GM18517 (cell line): ENCODE measurements at regions not wholly inside any gene's neighbourhood (a gene's known extent, or its start where the extent isn't known, plus 50 kb on each side); places are given as distances from the start of the nearest gene placed in this dataset.
"Not testable (repeated sequence)": the region's sequence is repeated elsewhere in the genome, so short reads cannot be mapped to it uniquely, and the experiment has no call there.

Source experiments
- ATAC-seq: cut with Tn5 transposase; IDR thresholded peaks from one replicate; pipeline ENCODE4 v1.9.1; 2021; ENCODE audit warnings: mild to moderate bottlenecking, moderate library complexity; ENCODE audit not compliant: unreplicated experiment

DNA sequence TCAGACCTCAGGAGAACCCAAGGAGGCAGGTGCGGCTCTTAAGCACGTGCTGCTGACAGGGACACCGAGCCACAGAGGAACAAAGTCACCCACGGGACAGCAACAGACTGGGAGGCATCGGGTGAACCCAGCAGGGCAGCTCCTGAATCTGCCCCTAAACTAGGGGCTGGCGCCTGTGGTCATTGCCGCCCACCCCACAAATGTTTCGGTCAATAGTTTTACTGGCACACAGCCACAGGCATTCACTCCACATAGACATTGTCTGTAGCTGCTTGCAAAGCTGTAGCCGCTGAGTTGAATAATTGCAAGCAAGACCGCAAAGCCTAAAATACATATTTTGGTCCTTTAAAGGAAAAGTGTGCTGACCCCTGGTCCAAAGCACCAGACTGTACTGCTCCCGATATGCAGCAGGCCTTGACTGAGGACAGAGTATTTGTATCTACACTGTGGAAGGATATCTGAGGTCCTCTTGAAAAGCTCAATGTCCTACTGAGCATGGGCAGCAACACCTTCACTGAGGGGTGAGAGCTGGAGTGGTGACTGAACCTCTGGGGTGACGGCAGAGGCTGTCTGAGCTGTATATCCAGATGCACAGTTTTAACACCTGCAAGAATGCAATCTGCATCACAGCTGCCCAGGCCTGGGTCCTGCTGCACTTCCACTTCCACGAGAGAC, 310.3 kb downstream of the THBS2 start:
- no peak for ATAC-seq

DNA sequence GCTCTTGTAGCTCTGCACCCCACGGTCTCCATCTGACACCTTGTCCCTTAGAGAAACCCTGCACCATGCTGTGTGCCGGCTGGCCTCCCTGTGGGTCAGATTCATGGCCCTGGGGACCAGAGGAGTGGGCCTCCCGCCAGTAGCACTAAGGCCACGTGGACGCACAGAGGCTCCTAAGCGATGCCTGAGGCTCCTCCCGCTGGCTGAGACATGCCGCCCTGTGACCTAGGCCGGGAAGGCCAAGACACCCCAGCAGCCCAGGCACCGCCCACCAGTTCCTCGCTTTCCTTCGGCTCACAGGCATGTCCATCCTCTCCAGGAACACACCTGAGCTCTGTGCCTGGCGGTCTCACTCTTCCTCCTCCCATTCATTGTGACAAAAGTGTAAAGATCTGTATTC, 311.0 kb downstream of the THBS2 start:
- ATAC-seq: no peak

DNA sequence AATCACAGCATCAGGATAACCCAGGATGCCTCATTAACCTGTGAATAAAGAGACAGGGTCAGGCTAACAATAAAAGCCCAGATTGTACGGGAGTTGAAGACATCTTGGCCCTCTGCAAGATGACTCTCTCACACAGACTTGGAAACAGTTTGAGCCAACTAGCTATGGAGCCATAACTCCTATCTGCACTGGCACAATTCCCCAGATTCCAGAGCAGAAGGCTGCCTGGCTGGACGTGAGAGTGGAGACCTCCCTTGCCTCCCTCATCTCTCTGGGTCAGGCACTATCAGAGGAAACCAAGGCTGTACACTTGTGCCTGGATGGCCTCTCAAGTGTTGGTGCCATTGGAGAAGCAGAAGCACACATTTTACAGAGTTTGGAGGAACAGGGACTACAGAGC, 312.6 kb downstream of the THBS2 start:
- no peak for ATAC-seq

- ATAC-seq: no peak
These were observed 313.9 kb downstream of the THBS2 start for GRCh38 chr6:168939796-168940195.

DNA sequence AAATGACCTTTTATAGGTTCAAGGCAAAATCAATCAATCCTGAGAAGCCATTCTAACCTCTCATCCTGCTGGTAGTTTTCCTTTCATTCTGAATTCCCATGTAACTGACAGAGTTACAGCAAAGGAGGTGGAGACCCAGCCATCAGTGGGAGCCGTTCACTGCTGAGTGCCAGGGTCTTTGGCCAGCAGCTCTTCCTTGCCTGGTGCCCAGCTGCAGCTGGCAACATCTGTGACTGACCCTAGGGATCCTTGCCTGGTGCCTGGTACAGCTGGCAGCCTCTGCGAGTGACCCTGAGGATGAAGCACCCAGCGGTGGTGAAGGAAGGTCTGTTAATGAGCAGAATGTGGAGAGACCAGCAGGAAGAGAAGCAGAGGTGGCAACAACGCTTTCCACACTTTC, 314.6 kb downstream of the THBS2 start:
- ATAC-seq: no peak

DNA sequence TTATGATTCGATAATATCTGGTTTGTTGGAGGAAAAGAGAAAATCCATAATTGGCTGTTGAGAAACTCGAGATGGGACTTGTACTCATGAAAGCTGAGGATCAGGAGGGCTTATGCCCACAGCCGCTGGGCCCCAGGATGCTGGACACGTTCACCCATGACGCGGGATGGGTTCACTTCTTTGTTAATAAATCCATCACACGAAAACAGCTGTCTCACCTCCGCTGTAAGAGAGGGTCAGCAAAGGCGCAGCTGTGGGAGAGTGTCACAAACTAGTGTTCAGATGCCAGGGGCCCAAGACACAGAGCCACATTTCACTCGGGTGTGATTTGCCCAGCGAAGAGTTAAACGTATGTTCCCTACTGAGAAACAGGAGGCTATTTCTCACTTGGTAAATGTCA, 315.1 kb downstream of the THBS2 start:
- no peak for ATAC-seq

DNA sequence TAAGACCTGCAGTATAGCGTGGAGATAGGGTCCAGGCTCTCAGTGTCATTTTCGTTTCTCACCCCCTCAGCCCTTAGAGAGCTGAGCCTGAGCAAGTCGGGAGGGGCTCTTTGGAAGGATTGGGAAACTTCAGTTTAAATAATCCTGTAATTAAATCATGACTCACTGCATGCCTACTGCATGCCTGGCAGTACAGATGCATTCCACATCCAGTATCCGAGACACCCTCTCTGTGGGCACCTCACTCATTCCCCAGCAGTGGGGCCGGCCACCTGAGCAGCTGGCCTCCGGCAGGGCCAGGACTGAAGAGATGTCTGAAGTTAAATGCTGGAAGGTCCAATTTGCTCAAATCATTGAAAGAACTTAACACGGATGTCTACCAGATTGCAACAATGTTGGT, 316.6 kb downstream of the THBS2 start:
- no peak for ATAC-seq

GRCh38 chr6:168935628-168936010, 318.0 kb downstream of the THBS2 start:
- ATAC-seq: no peak

DNA sequence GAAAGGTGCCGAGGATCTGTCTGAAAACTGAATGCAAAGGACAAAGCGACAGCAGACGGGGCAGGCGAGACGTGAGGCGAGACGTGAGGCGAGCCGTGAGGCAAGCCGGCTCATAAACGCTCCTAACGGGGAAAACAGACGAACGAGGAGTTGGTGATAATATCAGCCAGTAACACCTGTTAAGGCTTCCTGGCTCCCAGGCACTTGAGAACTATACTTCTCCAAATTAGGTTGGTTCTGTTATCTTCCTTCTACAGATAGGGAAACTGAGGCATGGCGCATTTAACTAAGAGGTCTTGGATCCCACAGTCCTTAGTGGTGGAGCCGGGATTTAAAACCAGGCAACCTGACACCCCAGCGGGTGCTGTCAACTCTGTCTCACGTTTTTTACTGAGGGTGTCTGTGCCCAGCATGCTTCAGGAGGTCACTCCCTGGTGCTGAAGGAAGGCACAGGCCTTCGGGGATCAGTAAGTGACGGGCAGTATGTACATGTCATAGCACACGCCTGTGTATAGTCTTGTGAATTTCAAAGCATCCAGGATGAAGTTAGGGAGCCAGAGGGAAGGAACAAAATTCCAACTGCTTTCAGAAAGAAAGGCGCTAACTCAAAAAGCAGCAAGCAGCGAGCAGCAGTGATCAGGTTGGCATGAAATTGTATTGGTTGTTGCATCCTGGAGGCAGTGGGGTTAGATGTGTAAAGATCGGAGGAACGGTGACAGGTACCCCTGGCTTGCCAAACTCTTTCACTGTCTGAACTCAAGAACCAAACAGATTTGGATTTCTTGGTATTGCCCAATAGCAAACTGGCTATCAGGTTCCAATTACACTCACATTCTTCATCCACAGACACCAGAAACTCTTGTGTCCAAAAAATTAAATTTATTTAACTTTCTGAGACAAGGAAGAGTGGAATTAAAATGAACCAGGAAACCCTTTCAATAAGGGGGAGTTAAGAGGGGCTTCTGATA, 318.7 kb downstream of the THBS2 start:
- ATAC-seq: no peak

DNA sequence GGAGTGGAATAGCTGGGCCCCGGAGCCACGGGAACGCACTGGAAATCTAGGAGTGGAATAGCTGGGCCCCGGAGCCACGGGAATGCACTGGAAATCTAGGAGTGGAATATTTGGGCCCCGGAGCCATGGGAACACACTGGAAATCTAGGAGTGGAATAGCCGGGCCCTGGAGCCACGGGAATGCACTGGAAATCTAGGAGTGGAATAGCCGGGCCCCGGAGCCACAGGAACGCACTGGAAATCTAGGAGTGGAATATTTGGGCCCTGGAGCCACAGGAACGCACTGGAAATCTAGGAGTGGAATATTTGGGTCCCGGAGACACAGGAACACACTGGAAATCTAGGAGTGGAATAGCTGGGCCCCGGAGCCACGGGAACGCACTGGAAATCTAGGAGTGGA, 321.5 kb downstream of the THBS2 start:
- not testable (repeated sequence) for ATAC-seq

DNA sequence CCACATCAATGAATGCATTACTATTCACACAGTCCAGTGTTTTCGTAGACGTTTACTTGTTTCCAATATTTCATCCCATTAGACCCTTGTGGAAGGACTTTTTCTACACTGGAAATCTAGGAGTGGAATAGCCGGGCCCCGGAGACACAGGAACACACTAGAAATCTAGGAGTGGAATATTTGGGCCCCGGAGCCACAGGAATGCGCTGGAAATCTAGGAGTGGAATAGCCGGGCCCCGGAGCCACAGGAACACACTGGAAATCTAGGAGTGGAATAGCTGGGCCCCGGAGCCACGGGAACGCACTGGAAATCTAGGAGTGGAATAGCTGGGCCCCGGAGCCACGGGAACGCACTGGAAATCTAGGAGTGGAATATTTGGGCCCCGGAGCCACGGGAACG, 322.6 kb downstream of the THBS2 start:
- ATAC-seq: not testable (repeated sequence)

DNA sequence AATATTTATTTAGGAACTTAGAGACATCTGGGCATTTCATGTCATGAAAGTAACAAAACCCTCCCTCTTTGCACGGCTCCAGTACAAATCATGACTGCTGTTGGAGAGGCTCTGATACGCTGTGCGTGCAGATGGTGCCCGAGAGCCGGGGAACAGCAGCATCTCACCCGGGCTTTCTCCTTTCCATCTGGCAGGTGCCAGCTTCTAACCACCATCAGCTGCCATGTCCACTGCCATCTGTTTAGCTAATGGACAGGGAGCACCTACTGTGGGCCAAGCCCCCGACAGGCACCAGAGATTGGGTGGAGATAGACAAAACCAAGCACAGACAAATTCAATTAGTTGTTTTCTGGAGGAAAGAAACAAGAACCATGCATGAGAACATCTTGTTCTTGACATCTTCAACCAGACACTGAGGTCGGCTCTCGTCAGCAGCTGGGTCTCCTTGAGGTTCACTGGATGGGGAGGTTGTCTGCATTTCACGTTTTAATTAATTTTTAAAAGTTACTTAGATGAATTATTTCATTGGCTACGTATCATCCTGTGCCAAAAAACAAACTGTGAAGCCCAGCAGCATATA, 323.7 kb downstream of the THBS2 start:
- no peak for ATAC-seq

- no peak for ATAC-seq
These were observed 325.6 kb downstream of the THBS2 start for GRCh38 chr6:168928012-168928411.

- no peak for ATAC-seq
These were observed 326.6 kb downstream of the THBS2 start for GRCh38 chr6:168927026-168927425.

DNA sequence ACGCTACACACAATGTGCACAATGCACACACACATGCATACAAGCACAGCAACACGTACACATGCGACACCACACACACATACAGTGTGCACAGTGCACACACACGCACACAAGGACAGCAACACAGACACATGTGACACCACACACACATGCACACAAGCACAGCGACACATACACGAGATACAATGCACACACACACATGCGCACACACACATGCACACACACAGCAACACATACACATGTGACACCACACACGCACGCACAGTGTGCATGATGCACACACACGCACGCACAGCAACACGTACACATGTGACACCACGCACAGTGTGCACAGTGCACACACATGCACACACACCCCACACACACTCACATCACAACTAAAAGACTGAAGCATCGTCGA, 327.3 kb downstream of the THBS2 start:
- no peak for ATAC-seq

- no peak for ATAC-seq
These were observed 328.0 kb downstream of the THBS2 start for GRCh38 chr6:168925671-168926070.

GRCh38 chr6:168923171-168923570, 330.5 kb downstream of the THBS2 start:
- no peak for ATAC-seq

DNA sequence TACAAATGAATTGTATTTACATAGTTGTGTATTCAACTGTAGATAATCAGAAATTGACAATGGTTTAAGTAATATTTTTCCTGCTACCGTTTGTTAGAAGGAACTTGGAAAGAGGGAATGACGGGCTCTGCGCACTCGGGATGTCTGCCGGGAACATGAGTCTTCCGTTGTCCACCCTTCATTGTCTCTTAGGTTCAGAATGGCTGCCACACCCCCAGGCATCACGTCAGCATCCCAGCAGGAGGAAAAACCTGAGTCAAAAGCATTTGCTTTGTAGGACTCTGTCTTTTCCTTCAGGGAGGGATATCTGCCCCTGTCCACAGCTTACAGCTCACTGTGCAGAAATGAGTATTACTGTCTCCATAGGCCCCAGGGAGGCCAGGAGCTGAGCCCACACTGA, 331.2 kb downstream of the THBS2 start:
- ATAC-seq: no peak

DNA sequence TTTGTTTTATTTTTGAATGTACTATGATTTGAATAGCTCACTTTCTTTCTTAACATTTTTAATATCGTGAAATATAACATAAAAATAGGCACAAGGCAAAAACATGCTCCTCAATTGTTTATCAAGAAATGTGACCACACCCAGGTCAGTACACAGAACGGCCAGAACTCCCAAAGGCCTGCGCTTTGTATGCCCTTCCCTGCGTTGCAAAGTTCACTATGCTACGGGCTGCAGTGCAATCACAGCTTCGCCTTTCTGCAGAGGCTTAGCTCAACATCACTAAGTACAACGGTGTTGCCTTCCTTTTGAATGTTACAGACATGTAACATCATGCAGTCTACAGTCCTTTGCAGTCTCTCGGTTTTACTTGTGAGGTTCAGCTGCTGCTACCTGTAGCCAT, 333.4 kb downstream of the THBS2 start:
- ATAC-seq: no peak

DNA sequence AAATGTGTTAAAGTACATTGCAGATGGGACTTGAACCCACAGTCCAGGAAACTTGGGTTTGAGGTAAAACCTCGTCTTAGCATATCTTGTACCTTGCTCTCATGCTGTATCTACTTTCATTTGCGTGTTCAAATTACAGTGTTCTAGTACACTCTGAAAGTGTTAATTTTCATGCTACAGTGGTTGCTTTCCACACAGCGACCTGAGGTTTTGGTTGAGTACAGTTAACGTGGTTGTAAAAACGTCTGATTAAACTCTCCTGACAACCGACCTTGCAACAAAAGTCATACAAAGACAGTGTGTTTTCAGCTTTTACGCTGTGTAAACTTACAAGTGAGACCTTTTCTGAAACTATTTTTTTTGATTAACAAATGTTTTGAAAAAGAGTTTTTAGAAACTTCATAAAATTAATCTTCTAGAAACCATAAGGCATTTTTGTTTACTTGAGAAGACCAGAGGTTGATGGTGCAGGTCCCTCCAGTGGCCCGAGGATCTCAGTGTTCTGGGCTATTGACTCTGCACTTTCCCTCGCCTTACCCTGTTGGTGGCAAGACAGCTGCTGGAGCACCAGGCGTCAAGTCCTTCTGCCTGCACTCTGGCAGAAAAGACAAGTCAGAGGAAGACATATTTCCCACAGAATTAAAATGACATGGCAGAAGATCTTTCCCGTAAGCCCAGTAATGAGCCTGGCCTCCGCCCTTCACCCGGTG, 334.0 kb downstream of the THBS2 start:
- no peak for ATAC-seq

DNA sequence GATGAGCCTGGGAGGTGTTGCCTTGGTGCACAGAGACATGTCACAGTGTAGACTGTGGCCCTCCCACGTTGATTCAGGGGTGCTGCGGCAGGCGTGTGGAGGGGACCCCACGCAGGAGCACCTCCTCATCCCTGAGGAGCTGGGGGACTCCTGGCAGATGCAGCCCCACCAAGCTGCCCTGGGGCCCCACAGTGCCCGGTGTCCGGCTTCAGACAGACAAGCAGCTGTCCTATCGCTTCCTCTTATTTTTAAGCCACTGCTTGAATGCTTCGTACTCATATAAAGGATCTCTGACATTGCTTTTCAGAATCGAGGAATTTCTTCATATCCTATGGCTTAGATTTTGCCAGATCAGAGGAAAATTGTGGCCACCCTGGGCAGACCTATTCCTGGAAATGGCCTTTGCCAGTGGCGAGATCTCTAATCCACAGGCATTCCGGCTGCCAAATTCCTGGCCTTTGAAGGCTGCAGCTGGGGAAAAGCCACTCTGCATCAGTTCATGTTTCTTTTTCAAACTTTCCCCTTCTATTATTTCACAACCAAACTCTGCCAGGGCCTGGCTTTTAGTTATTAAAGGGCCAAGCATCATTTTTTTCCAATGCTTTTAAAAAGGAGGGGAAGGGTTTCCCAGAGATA, 337.0 kb downstream of the THBS2 start:
- no peak for ATAC-seq
